ENCODE measurements at regions not wholly inside any gene's neighbourhood (a gene's known extent, or its start where the extent isn't known, plus 50 kb on each side); places are given as distances from the start of the nearest gene placed in this dataset.

- DNase-seq (ENCODE audit: low spot score), result no peak
- Mint-ChIP-seq H3K4me1 (ENCODE audit: unreplicated experiment) (no peaks in the 10 kb centered on the region), H3K27me3 (ENCODE audit: unreplicated experiment) (no peaks in the 10 kb centered on the region), H3K4me3 (ENCODE audit: unreplicated experiment) (no peak overlapping the region), H3K36me3 (ENCODE audit: low read depth, unreplicated experiment) (no peaks in the 10 kb centered on the region), H3K27ac (ENCODE audit: unreplicated experiment) (no peak overlapping the region), H3K9me3 (ENCODE audit: unreplicated experiment) (no peaks in the 10 kb centered on the region)
- no peak for TF ChIP-seq CTCF (IDR thresholded peaks at IDR 0.05; ENCODE audit: unreplicated experiment)
Observed at GRCh38 chr7:82494420-82494819, 50.8 kb upstream of the CACNA2D1 start.
